Left ventricle myocardium superior (tissue), 1 donor: ENCODE measurements at regions not wholly inside any gene's neighbourhood (a gene's known extent, or its start where the extent isn't known, plus 50 kb on each side); places are given as distances from the start of the nearest gene placed in this dataset.

Experiments used
- ATAC-seq: fragments of 200-7000 bp; cut with Tn5 transposase; one replicate; pipeline ENCODE4 v1.9.1; 2020; ENCODE audit warnings: mild to moderate bottlenecking, moderate library complexity
- DNase-seq: peaks from one replicate; pipeline ENCODE4 v3.0.0-alpha.2; 2020
- intact Hi-C: fragments of 100-400 bp; cut with micrococcal nuclease; formaldehyde crosslinking; loops from one replicate; pipeline ENCODE4 v1.11.0; 2022
- donor health status: DM: no; HTN: yes; CAD: no; lungs with severe emphysema.

- no peak for DNase-seq
- no peak for ATAC-seq
- intact Hi-C loops: no loop called here
Measured at GRCh38 chr6:139779988-139780774, 405.7 kb upstream of the CITED2 start.

GRCh38 chr6:139778688-139779087 is 404.2 kb upstream of the CITED2 start:
- intact Hi-C loops: no loop called here
- DNase-seq: no peak
- ATAC-seq: peak; percentile 93

GRCh38 chr6:139778106-139778505 is 403.7 kb upstream of the CITED2 start:
- ATAC-seq: peak; percentile 43
- intact Hi-C loops: no loop called here
- DNase-seq: no peak

GRCh38 chr6:139777202-139777970 is 402.9 kb upstream of the CITED2 start:
- DNase-seq: no peak
- intact Hi-C loops: no loop called here
- ATAC-seq: no peak

- ATAC-seq: peak; percentile 19
Measured at GRCh38 chr6:139776041-139776440, 401.6 kb upstream of the CITED2 start.

GRCh38 chr6:139768196-139768595 is 393.7 kb upstream of the CITED2 start:
- intact Hi-C loops: no loop called here
- ATAC-seq (no peak), DNase-seq (no peak)

More at GRCh38 chr6:139776041-139776440, 401.6 kb upstream of the CITED2 start:
- intact Hi-C loops: no loop called here
- no peak for DNase-seq

GRCh38 chr6:139766796-139767195 is 392.3 kb upstream of the CITED2 start:
- DNase-seq (no peak), ATAC-seq (no peak)
- intact Hi-C loops: no loop called here

GRCh38 chr6:139765825-139766285 is 391.4 kb upstream of the CITED2 start:
- ATAC-seq: no peak
- intact Hi-C loops: no loop called here
- DNase-seq: no peak

GRCh38 chr6:139764498-139764986 is 390.1 kb upstream of the CITED2 start:
- ATAC-seq: peak; percentile 96
- DNase-seq: no peak
- intact Hi-C loops: no loop called here

GRCh38 chr6:139763468-139764210 is 389.2 kb upstream of the CITED2 start:
- ATAC-seq: no peak
- intact Hi-C loops: no loop called here

GRCh38 chr6:139762587-139763031 is 388.2 kb upstream of the CITED2 start:
- intact Hi-C loops: no loop called here
- no peak for DNase-seq
- no peak for ATAC-seq

More at GRCh38 chr6:139763468-139764210, 389.2 kb upstream of the CITED2 start:
- DNase-seq: no peak

GRCh38 chr6:139760128-139760527 is 385.7 kb upstream of the CITED2 start:
- intact Hi-C loops: no loop called here
- DNase-seq (no peak), ATAC-seq (no peak)

GRCh38 chr6:139759086-139759485 is 384.6 kb upstream of the CITED2 start:
- ATAC-seq (no peak), DNase-seq (no peak)
- intact Hi-C loops: no loop called here

- ATAC-seq (peak; percentile 88), DNase-seq (no peak)
- intact Hi-C loops: no loop called here
Measured at GRCh38 chr6:139758209-139758611, 383.8 kb upstream of the CITED2 start.

- peak; percentile 69 for ATAC-seq
- intact Hi-C loops: no loop called here
Measured at GRCh38 chr6:139757784-139758183, 383.3 kb upstream of the CITED2 start.

GRCh38 chr6:139756381-139756780 is 381.9 kb upstream of the CITED2 start:
- DNase-seq (no peak), ATAC-seq (no peak)
- intact Hi-C loops: no loop called here

More at GRCh38 chr6:139757784-139758183, 383.3 kb upstream of the CITED2 start:
- no peak for DNase-seq

GRCh38 chr6:139754898-139755775 is 380.7 kb upstream of the CITED2 start:
- DNase-seq: no peak
- intact Hi-C loops: no loop called here
- no peak for ATAC-seq

- DNase-seq (no peak), ATAC-seq (no peak)
- intact Hi-C loops: no loop called here
Measured at GRCh38 chr6:139753198-139753861, 378.9 kb upstream of the CITED2 start.
